HCT116 (cell line): ENCODE measurements at regions not wholly inside any gene's neighbourhood (a gene's known extent, or its start where the extent isn't known, plus 50 kb on each side); places are given as distances from the start of the nearest gene placed in this dataset.
"Not testable (repeated sequence)": the region's sequence is repeated elsewhere in the genome, so short reads cannot be mapped to it uniquely, and the experiment has no call there.

ENCODE experiments used
- ATAC-seq: fragments of 200-7000 bp; cut with Tn5 transposase; 2 replicates; pipeline ENCODE4 v1.9.1; 2020; ENCODE audit warnings: mild to moderate bottlenecking, moderate library complexity
- BruUV-seq: library from RNA; stranded (reverse); fragments of 400-500 nt; replicated peaks from 2 replicates; lab custom pipeline; 2021; lab: Mats Ljungman, UMichigan
- CTCF ChIA-PET: fragments of 300-600 bp; sonication (Branson Sonifier 250); formaldehyde crosslinking; loops from one replicate; lab custom pipeline; 2021; ENCODE audit warnings: antibody characterized with exemption; lab: Charles Lee
- POLR2A ChIA-PET: fragments of 300-600, 350-600 bp; sonication (Branson Sonifier 250); formaldehyde crosslinking; loops from one replicate; lab custom pipeline; 2021; ENCODE audit warnings: antibody characterized with exemption; lab: Charles Lee
- RAD21 ChIA-PET, 2 experiments: fragments of 300-600 bp; sonication (Branson Sonifier 250); formaldehyde crosslinking; loops; one replicate each; lab custom pipeline; 2023; ENCODE audit warnings: low total read pairs in 2 of 2; ENCODE audit not compliant: uncharacterized antibody in 2 of 2, unreplicated experiment in 2 of 2, low non-redundant PET in 1 of 2; lab: Charles Lee
- DNase-seq: peaks from one replicate; pipeline ENCODE4 v3.0.0-alpha.2; 2010; ENCODE audit warnings: low read depth, low spot score
- H2AFZ ChIP-seq: fragments of 200-600 bp; shearing (Covaris generic), sonication (generic); 2 replicates; pipeline ENCODE4 v1.6.1; 2017; ENCODE audit warnings: low read depth, mixed run types, mixed read lengths, antibody characterized with exemption, low read length; ENCODE audit not compliant: poor library complexity, severe bottlenecking
- H3K27ac ChIP-seq: 2 replicates; pipeline ENCODE4 v1.5.1; 2012; ENCODE audit warnings: low read depth, low read length
- H3K27me3 ChIP-seq: fragments of 200-600 bp; sonication (generic); 2 replicates; pipeline ENCODE4 v1.6.1; 2016; ENCODE audit warnings: mixed run types, low read length, mixed read lengths; ENCODE audit not compliant: insufficient read depth
- H3K36me3 ChIP-seq, 2 experiments: fragments of 200-500 bp in 1 of 2; fragments of 200-600 bp in 1 of 2; sonication (Bioruptor generic) in 1 of 2; sonication (generic) in 1 of 2; 2 replicates each; pipeline versions ENCODE4 v1.5.1 to v1.6.1; 2014 to 2016; ENCODE audit warnings: low read length in 2 of 2, inconsistent platforms in 1 of 2, mixed read lengths in 1 of 2, mixed run types in 1 of 2; ENCODE audit not compliant: insufficient read depth in 2 of 2, control insufficient read depth in 1 of 2
- H3K4me1 ChIP-seq, 2 experiments: fragments of 200-600 bp in 1 of 2; sonication (generic) in 1 of 2; 2 replicates each; pipeline versions ENCODE4 v1.5.1 to v1.6.1; 2012 to 2017; ENCODE audit warnings: low read length in 2 of 2, inconsistent platforms in 1 of 2, mild to moderate bottlenecking in 1 of 2, mixed read lengths in 1 of 2, mixed run types in 1 of 2, moderate library complexity in 1 of 2; ENCODE audit not compliant: insufficient read depth in 2 of 2, control insufficient read depth in 1 of 2
- H3K4me2 ChIP-seq: fragments of 200-600 bp; sonication (generic); 2 replicates; pipeline ENCODE4 v1.6.1; 2017; ENCODE audit warnings: mixed run types, low read length, mixed read lengths
- H3K4me3 ChIP-seq, 2 experiments: fragments of 200-600 bp in 1 of 2; sonication (generic) in 1 of 2; replicated peaks in 1 of 2; 2 replicates each; pipeline ENCODE4 v1.5.1; 2011 to 2016; ENCODE audit warnings: low read length in 2 of 2, control low read depth in 1 of 2, low read depth in 1 of 2, mild to moderate bottlenecking in 1 of 2, mixed read lengths in 1 of 2, mixed run types in 1 of 2
- H3K79me2 ChIP-seq: fragments of 200-600 bp; sonication (generic); 2 replicates; pipeline ENCODE4 v1.6.1; 2017; ENCODE audit warnings: mild to moderate bottlenecking, mixed run types, low read length, moderate library complexity, mixed read lengths; ENCODE audit not compliant: insufficient read depth
- H3K9ac ChIP-seq: fragments of 200-600 bp; sonication (generic); 2 replicates; pipeline ENCODE4 v1.6.1; 2016; ENCODE audit warnings: low read length, mixed read lengths
- H3K9me2 ChIP-seq: fragments of 200-600 bp; sonication (generic), shearing (Covaris generic); 2 replicates; pipeline ENCODE4 v1.6.1; 2017; ENCODE audit warnings: mixed run types, mild to moderate bottlenecking, moderate library complexity; ENCODE audit not compliant: insufficient read depth
- H3K9me3 ChIP-seq, 2 experiments: fragments of 200-500 bp in 1 of 2; fragments of 200-600 bp in 1 of 2; sonication (Bioruptor generic) in 1 of 2; sonication (generic) in 1 of 2; 2 replicates each; pipeline ENCODE4 v1.6.1; 2014 to 2017; ENCODE audit warnings: low read length in 2 of 2, mixed read lengths in 2 of 2, inconsistent platforms in 1 of 2, low read depth in 1 of 2, mild to moderate bottlenecking in 1 of 2, mixed run types in 1 of 2, moderate library complexity in 1 of 2; ENCODE audit not compliant: control insufficient read depth in 1 of 2, insufficient read depth in 1 of 2
- H4K20me1 ChIP-seq: fragments of 200-600 bp; sonication (generic), shearing (Covaris generic); 2 replicates; pipeline ENCODE4 v1.6.1; 2017; ENCODE audit warnings: mixed run types, mild to moderate bottlenecking, moderate library complexity; ENCODE audit not compliant: insufficient read depth
- ATF3 ChIP-seq: IDR thresholded peaks from 2 replicates; pipeline ENCODE4 v1.6.1; 2012
- CBX3 ChIP-seq: IDR thresholded peaks from 2 replicates; pipeline ENCODE4 v1.6.1; 2012; ENCODE audit warnings: low read depth
- CEBPB ChIP-seq: IDR thresholded peaks from 2 replicates; pipeline ENCODE4 v1.6.1; 2012; ENCODE audit warnings: low read depth
- ELF1 ChIP-seq: IDR thresholded peaks from 2 replicates; pipeline ENCODE4 v1.6.1; 2012; ENCODE audit warnings: low read depth, borderline replicate concordance
- EZH2 ChIP-seq: fragments of 200-600 bp; sonication (generic); IDR thresholded peaks from 2 replicates; pipeline ENCODE4 v1.6.1; 2017; ENCODE audit warnings: antibody characterized with exemption, mixed run types
- JUND ChIP-seq: IDR thresholded peaks from 2 replicates; pipeline ENCODE4 v1.6.1; 2012
- MAX ChIP-seq: IDR thresholded peaks from 2 replicates; pipeline ENCODE4 v1.6.1; 2012
- RAD21 ChIP-seq: IDR thresholded peaks from 2 replicates; pipeline ENCODE4 v1.6.1; 2012; ENCODE audit warnings: low read depth, mild to moderate bottlenecking
- SIN3A ChIP-seq: IDR thresholded peaks from 2 replicates; pipeline ENCODE4 v1.6.1; 2012; ENCODE audit warnings: low read depth
- SRF ChIP-seq: IDR thresholded peaks from 2 replicates; pipeline ENCODE4 v1.6.1; 2012; ENCODE audit warnings: low read depth
- ZBTB33 ChIP-seq: IDR thresholded peaks from 2 replicates; pipeline ENCODE4 v1.6.1; 2011; ENCODE audit warnings: mild to moderate bottlenecking, low read length, moderate library complexity; ENCODE audit not compliant: insufficient replicate concordance; ENCODE audit errors: extremely low read depth
- ZFX ChIP-seq: fragments of 450-650 bp; IDR thresholded peaks from 2 replicates; pipeline ENCODE4 v1.6.1; 2017
- intact Hi-C: fragments of 100-400 bp; cut with micrococcal nuclease; formaldehyde crosslinking; loops from 2 replicates; pipeline ENCODE4 v1.10.0; 2022

GRCh38 chr2:90077948-90078347, 1386.5 kb downstream of the RPIA start (continued):
- TF ChIP-seq JUND = no peak
- TF ChIP-seq ZBTB33 = no peak
- no peak for TF ChIP-seq RAD21
- TF ChIP-seq CBX3 = no peak
- no peak for TF ChIP-seq MAX
- no peak for TF ChIP-seq ELF1
- TF ChIP-seq SRF = no peak
- no peak for TF ChIP-seq ATF3
- TF ChIP-seq, all 23 proteins: peak for 0

GRCh38 chr2:90079374-90079773, 1387.9 kb downstream of the RPIA start:
- intact Hi-C loops = no loop called here
- Histone ChIP-seq H4K20me1 (no peaks in the 10 kb centered on the region), H3K4me2 (no peak overlapping the region), H3K27me3 (no peaks in the 10 kb centered on the region), H3K9ac (no peak overlapping the region), H3K9me2 (no peaks in the 10 kb centered on the region), H3K4me3 (no peak overlapping the region), H3K36me3 (no peaks in the 10 kb centered on the region), H2AFZ (no peak overlapping the region), H3K9me3 (no peaks in the 10 kb centered on the region), H3K79me2 (no peaks in the 10 kb centered on the region), H3K4me1 (no peaks in the 10 kb centered on the region), H3K27ac (no peak overlapping the region)
- ChIA-PET POLR2A (no interaction called here), CTCF (no interaction called here), RAD21 (no interaction called here)
- TF ChIP-seq ZFX (no peak), SIN3A (no peak), CEBPB (no peak), EZH2 (no peak)
- no peak for DNase-seq
- no TSS peak for BruUV-seq
- no peak for ATAC-seq

- H3K4me3 ChIP-seq, H3K36me3 ChIP-seq, H3K9ac ChIP-seq, H3K27ac ChIP-seq, CTCF ChIA-PET, RAD21 ChIA-PET, POLR2A ChIA-PET, H3K4me2 ChIP-seq, ATAC-seq, DNase-seq, BruUV-seq, H3K4me1 ChIP-seq, H3K9me2 ChIP-seq, intact Hi-C loops, H2AFZ ChIP-seq, H3K9me3 ChIP-seq, H3K27me3 ChIP-seq, H4K20me1 ChIP-seq, H3K79me2 ChIP-seq: not testable (repeated sequence)
These were observed 1396.3 kb downstream of the RPIA start for GRCh38 chr2:90087792-90088191.

GRCh38 chr2:90093571-90094270, 1402.2 kb downstream of the RPIA start:
- intact Hi-C loops, RAD21 ChIA-PET, H3K4me1 ChIP-seq, H2AFZ ChIP-seq, H3K9me2 ChIP-seq, H3K27me3 ChIP-seq, H3K4me3 ChIP-seq, H3K27ac ChIP-seq, H3K36me3 ChIP-seq, H3K9ac ChIP-seq, DNase-seq, H3K9me3 ChIP-seq, POLR2A ChIA-PET, ATAC-seq, BruUV-seq, CTCF ChIA-PET, H3K79me2 ChIP-seq, H3K4me2 ChIP-seq, H4K20me1 ChIP-seq: not testable (repeated sequence)
